OCI-LY1 (cell line): ENCODE measurements at regions not wholly inside any gene's neighbourhood (a gene's known extent, or its start where the extent isn't known, plus 50 kb on each side); places are given as distances from the start of the nearest gene placed in this dataset.

Experiments used
- H2AFZ ChIP-seq: fragments of 200-600 bp; sonication (generic), shearing (Covaris generic); 2 replicates; pipeline ENCODE4 v1.6.0; 2014; ENCODE audit warnings: antibody characterized with exemption, mild to moderate bottlenecking, low read length
- H3F3A ChIP-seq: fragments of 200-600 bp; sonication (generic), shearing (Covaris generic); 2 replicates; pipeline ENCODE4 v1.6.0; 2014; ENCODE audit warnings: mild to moderate bottlenecking, antibody characterized with exemption, low read length, moderate library complexity; ENCODE audit not compliant: insufficient read depth
- H3K27ac ChIP-seq: fragments of 200-600 bp; sonication (generic); 2 replicates; pipeline ENCODE4 v1.5.1; 2014; ENCODE audit warnings: low read length, mixed run types, mild to moderate bottlenecking, low read depth; ENCODE audit not compliant: poor library complexity, severe bottlenecking
- H3K27me3 ChIP-seq: fragments of 200-600 bp; sonication (generic); 2 replicates; pipeline ENCODE4 v1.6.0; 2014; ENCODE audit warnings: antibody characterized with exemption, mild to moderate bottlenecking, low read length, moderate library complexity; ENCODE audit not compliant: insufficient read depth
- H3K36me3 ChIP-seq: fragments of 200-600 bp; sonication (generic); 2 replicates; pipeline ENCODE4 v1.6.1; 2014; ENCODE audit warnings: mild to moderate bottlenecking, antibody characterized with exemption, low read length, moderate library complexity, mixed read lengths; ENCODE audit not compliant: insufficient read depth
- H3K4me1 ChIP-seq: fragments of 200-600 bp; sonication (generic); 2 replicates; pipeline ENCODE4 v1.5.1; 2014; ENCODE audit warnings: mild to moderate bottlenecking, low read length, moderate library complexity; ENCODE audit not compliant: insufficient read depth, severe bottlenecking
- H3K4me2 ChIP-seq: fragments of 200-600 bp; sonication (generic), shearing (Covaris generic); 2 replicates; pipeline ENCODE4 v1.6.1; 2014; ENCODE audit warnings: low read length
- H3K4me3 ChIP-seq: fragments of 200-600 bp; sonication (generic); 2 replicates; pipeline ENCODE4 v1.5.1; 2014; ENCODE audit warnings: low read length, low read depth, mild to moderate bottlenecking, mixed read lengths; ENCODE audit not compliant: poor library complexity, severe bottlenecking
- H3K79me2 ChIP-seq: fragments of 200-600 bp; shearing (Covaris generic); 2 replicates; pipeline ENCODE4 v1.6.1; 2016; ENCODE audit warnings: mixed run types, low read length, mixed read lengths; ENCODE audit not compliant: insufficient read depth
- H3K9ac ChIP-seq: fragments of 200-600 bp; sonication (generic), shearing (Covaris generic); 2 replicates; pipeline ENCODE4 v1.6.1; 2014; ENCODE audit warnings: mild to moderate bottlenecking, low read length, mixed read lengths
- H3K9me2 ChIP-seq: fragments of 200-600 bp; sonication (generic), shearing (Covaris generic); 2 replicates; pipeline ENCODE4 v1.6.1; 2014; ENCODE audit warnings: low read depth, mild to moderate bottlenecking, low read length, mixed read lengths
- H3K9me3 ChIP-seq: fragments of 200-600 bp; shearing (Covaris generic); 2 replicates; pipeline ENCODE4 v1.6.1; 2014; ENCODE audit warnings: low read length, mixed read lengths
- H4K20me1 ChIP-seq: fragments of 200-600 bp; sonication (generic), shearing (Covaris generic); 2 replicates; pipeline ENCODE4 v1.6.0; 2016; ENCODE audit warnings: mild to moderate bottlenecking, low read length; ENCODE audit not compliant: insufficient read depth
- EZH2 ChIP-seq: fragments of 200-600 bp; sonication (generic), shearing (Covaris generic); IDR thresholded peaks from 2 replicates; pipeline ENCODE4 v1.8.0; 2017; ENCODE audit warnings: borderline replicate concordance, mixed run types, mild to moderate bottlenecking, antibody characterized with exemption, low read length, moderate library complexity, mixed read lengths
- TF ChIP-seq, protein P1 (sequence below): fragments of 200-600 bp; sonication (generic), shearing (Covaris generic); IDR thresholded peaks from 2 replicates; pipeline ENCODE4 v1.5.1; 2017; ENCODE audit warnings: mild to moderate bottlenecking, antibody characterized with exemption, low read length, moderate library complexity, mixed read lengths

GRCh38 chr5:174455301-174455700, 269.1 kb upstream of the MSX2 start:
- H3F3A ChIP-seq: no peaks in the 10 kb centered on the region
- H4K20me1 ChIP-seq: no peaks in the 10 kb centered on the region
- no peak overlapping the region for H2AFZ ChIP-seq
- H3K4me2 ChIP-seq: no peak overlapping the region
- H3K9ac ChIP-seq: no peak overlapping the region
- no peak overlapping the region for H3K27ac ChIP-seq
- H3K27me3 ChIP-seq: no peaks in the 10 kb centered on the region
- TF ChIP-seq, protein P1, sequence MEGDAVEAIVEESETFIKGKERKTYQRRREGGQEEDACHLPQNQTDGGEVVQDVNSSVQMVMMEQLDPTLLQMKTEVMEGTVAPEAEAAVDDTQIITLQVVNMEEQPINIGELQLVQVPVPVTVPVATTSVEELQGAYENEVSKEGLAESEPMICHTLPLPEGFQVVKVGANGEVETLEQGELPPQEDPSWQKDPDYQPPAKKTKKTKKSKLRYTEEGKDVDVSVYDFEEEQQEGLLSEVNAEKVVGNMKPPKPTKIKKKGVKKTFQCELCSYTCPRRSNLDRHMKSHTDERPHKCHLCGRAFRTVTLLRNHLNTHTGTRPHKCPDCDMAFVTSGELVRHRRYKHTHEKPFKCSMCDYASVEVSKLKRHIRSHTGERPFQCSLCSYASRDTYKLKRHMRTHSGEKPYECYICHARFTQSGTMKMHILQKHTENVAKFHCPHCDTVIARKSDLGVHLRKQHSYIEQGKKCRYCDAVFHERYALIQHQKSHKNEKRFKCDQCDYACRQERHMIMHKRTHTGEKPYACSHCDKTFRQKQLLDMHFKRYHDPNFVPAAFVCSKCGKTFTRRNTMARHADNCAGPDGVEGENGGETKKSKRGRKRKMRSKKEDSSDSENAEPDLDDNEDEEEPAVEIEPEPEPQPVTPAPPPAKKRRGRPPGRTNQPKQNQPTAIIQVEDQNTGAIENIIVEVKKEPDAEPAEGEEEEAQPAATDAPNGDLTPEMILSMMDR: no peak
- no peak for TF ChIP-seq EZH2
- H3K79me2 ChIP-seq: no peaks in the 10 kb centered on the region
- no peaks in the 10 kb centered on the region for H3K9me2 ChIP-seq
- no peaks in the 10 kb centered on the region for H3K9me3 ChIP-seq
- no peaks in the 10 kb centered on the region for H3K4me1 ChIP-seq
- H3K36me3 ChIP-seq: no peaks in the 10 kb centered on the region
- no peak overlapping the region for H3K4me3 ChIP-seq

DNA sequence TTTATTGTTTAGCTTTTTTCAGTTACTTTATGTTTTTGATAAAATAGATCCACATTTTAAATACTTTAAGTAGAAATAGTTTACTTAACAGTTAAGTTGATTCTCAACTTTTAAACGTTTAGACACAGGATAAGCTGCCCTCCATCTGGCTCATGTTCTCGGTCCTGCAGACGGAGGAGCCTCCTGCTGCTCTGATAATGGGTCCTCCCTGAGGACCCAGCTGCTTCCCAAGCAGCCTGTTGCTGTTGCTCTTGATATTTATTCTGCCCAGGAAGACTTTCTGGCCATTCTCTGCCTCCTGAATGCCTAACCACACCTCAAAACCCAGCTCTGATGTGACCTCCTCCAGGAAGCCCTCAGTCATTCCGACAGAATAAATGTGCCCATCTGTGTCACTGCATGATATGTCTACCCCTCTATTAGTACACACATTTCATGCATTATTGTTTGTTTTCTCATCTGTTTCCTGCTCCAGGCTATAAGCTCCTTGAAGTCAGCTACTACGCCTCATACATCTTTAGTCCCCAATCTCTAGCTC, 267.2 kb upstream of the MSX2 start:
- H3K9ac ChIP-seq: no peak overlapping the region
- no peaks in the 10 kb centered on the region for H3K9me3 ChIP-seq
- H3F3A ChIP-seq: no peaks in the 10 kb centered on the region
- no peaks in the 10 kb centered on the region for H3K79me2 ChIP-seq
- H3K4me1 ChIP-seq: no peaks in the 10 kb centered on the region
- H3K27ac ChIP-seq: no peak overlapping the region
- H2AFZ ChIP-seq: no peak overlapping the region
- no peak overlapping the region for H3K4me3 ChIP-seq
- no peaks in the 10 kb centered on the region for H3K36me3 ChIP-seq
- no peak overlapping the region for H3K4me2 ChIP-seq
- TF ChIP-seq, protein P1: no peak
- TF ChIP-seq EZH2: no peak
- no peaks in the 10 kb centered on the region for H3K9me2 ChIP-seq
- H4K20me1 ChIP-seq: no peaks in the 10 kb centered on the region
- no peaks in the 10 kb centered on the region for H3K27me3 ChIP-seq

DNA sequence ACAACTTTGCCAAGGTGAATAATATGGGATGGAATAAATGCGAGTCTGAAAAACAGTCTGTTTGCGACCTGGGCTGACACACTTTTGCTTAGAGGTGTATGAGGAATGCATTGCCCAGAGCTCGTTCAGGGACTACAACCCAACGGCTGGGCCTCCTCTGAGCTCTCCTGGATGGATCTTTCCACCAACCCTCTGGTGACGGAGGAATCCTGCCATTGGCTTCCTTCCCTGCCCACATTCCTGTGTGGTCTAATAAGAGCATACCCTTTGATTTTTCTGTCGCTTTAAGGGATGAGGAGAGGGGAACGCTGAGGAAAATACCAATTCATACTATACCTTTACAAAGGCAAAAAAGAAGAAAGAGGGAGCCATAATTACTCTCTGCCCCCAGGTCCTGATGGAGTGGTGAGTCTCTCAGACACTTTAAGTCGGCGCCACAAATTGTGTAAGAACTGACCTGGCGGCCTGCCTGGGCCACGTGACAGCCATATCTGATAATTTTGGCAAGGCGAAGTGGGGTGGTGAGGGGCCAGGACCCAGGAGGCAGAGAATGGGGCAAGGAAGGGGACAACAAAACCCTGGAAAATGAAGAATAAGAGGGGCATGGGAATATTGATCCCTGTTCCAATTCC, 265.2 kb upstream of the MSX2 start:
- H3K9me3 ChIP-seq: no peaks in the 10 kb centered on the region
- no peaks in the 10 kb centered on the region for H3K36me3 ChIP-seq
- no peak overlapping the region for H2AFZ ChIP-seq
- H3K4me1 ChIP-seq: no peaks in the 10 kb centered on the region
- H3K9me2 ChIP-seq: no peaks in the 10 kb centered on the region
- no peak overlapping the region for H3K27ac ChIP-seq
- no peaks in the 10 kb centered on the region for H3K27me3 ChIP-seq
- no peak overlapping the region for H3K4me3 ChIP-seq
- no peaks in the 10 kb centered on the region for H3K79me2 ChIP-seq
- no peaks in the 10 kb centered on the region for H4K20me1 ChIP-seq
- H3F3A ChIP-seq: no peaks in the 10 kb centered on the region
- no peak for TF ChIP-seq EZH2
- TF ChIP-seq, protein P1: no peak
- no peak overlapping the region for H3K9ac ChIP-seq
- H3K4me2 ChIP-seq: no peak overlapping the region
